GM23248 (cell line): ENCODE measurements at regions not wholly inside any gene's neighbourhood (a gene's known extent, or its start where the extent isn't known, plus 50 kb on each side); places are given as distances from the start of the nearest gene placed in this dataset.

Experiments used
- DNase-seq: peaks from one replicate; pipeline ENCODE4 v3.0.0-alpha.2; 2015
- H2AFZ ChIP-seq: fragments of 200-600 bp; sonication (generic); 2 replicates; pipeline ENCODE4 v1.6.1; 2016; ENCODE audit warnings: antibody characterized with exemption
- H3F3A ChIP-seq: fragments of 200-600 bp; sonication (generic); 2 replicates; pipeline ENCODE4 v1.6.1; 2016; ENCODE audit warnings: mild to moderate bottlenecking, antibody characterized with exemption, mixed run types; ENCODE audit not compliant: insufficient read depth
- H3K27ac ChIP-seq: fragments of 200-600 bp; sonication (generic); 2 replicates; pipeline ENCODE4 v1.5.1; 2016; ENCODE audit warnings: mild to moderate bottlenecking
- H3K27me3 ChIP-seq: fragments of 200-600 bp; sonication (generic); replicated peaks from 2 replicates; pipeline ENCODE4 v1.6.1; 2016; ENCODE audit warnings: mild to moderate bottlenecking; ENCODE audit not compliant: insufficient read depth
- H3K36me3 ChIP-seq: fragments of 200-600 bp; sonication (generic); 2 replicates; pipeline ENCODE4 v1.6.1; 2016; ENCODE audit warnings: low read depth, mild to moderate bottlenecking
- H3K4me1 ChIP-seq: fragments of 200-600 bp; sonication (generic); 2 replicates; pipeline ENCODE4 v1.6.1; 2016; ENCODE audit warnings: mild to moderate bottlenecking; ENCODE audit not compliant: insufficient read depth
- H3K4me2 ChIP-seq: fragments of 200-600 bp; sonication (generic); one replicate; pipeline ENCODE4 v1.6.1; 2016; ENCODE audit warnings: mild to moderate bottlenecking; ENCODE audit not compliant: unreplicated experiment
- H3K4me3 ChIP-seq: fragments of 200-600 bp; sonication (generic); 2 replicates; pipeline ENCODE4 v1.5.1; 2016; ENCODE audit warnings: mild to moderate bottlenecking
- H3K79me2 ChIP-seq: fragments of 200-600 bp; sonication (generic); 2 replicates; pipeline ENCODE4 v1.6.1; 2016; ENCODE audit warnings: mild to moderate bottlenecking; ENCODE audit not compliant: insufficient read depth
- H3K9ac ChIP-seq: fragments of 200-600 bp; sonication (generic); 2 replicates; pipeline ENCODE4 v1.6.1; 2016; ENCODE audit warnings: mild to moderate bottlenecking
- H3K9me2 ChIP-seq: fragments of 200-600 bp; sonication (generic); 2 replicates; pipeline ENCODE4 v1.6.1; 2016; ENCODE audit warnings: mixed run types, mild to moderate bottlenecking, moderate library complexity; ENCODE audit not compliant: insufficient read depth
- H3K9me3 ChIP-seq: fragments of 200-600 bp; sonication (generic); one replicate; pipeline ENCODE4 v1.6.1; 2017; ENCODE audit warnings: low read depth
- H4K20me1 ChIP-seq: fragments of 200-600 bp; sonication (generic); 2 replicates; pipeline ENCODE4 v1.6.0; 2016; ENCODE audit not compliant: insufficient read depth
- EZH2 ChIP-seq: fragments of 200-600 bp; sonication (generic); IDR thresholded peaks from 2 replicates; pipeline ENCODE4 v1.6.1; 2018; ENCODE audit warnings: antibody characterized with exemption, mild to moderate bottlenecking; ENCODE audit not compliant: insufficient read depth, poor library complexity, severe bottlenecking
- EZH2phosphoT487 ChIP-seq: fragments of 200-600 bp; sonication (generic); IDR thresholded peaks from 2 replicates; pipeline ENCODE4 v1.6.1; 2018; ENCODE audit warnings: antibody characterized with exemption, moderate library complexity, mild to moderate bottlenecking, low read depth; ENCODE audit not compliant: insufficient read depth
- WGBS, 2 experiments: methylation state at CpG; one replicate each; pipeline ENCODE4 v1.1.6; 2015 to 2017; ENCODE audit warnings: low lambda C conversion rate in 2 of 2, low coverage in 1 of 2; ENCODE audit errors: missing lambda C conversion rate in 2 of 2; 5-methylcytosine and 5-hydroxymethylcytosine counted together
- in situ Hi-C: fragments of 300-500 bp; cut with MboI; formaldehyde crosslinking; loops from 2 replicates; pipeline ENCODE4 v1.15.0; 2020

GRCh38 chr15:62881056-62881455 is 161.5 kb upstream of the TPM1 start:
- H3K4me2 ChIP-seq, result no peak overlapping the region
- no peak overlapping the region for H3K27ac ChIP-seq
- H3K36me3 ChIP-seq, result no peaks in the 10 kb centered on the region
- H3F3A ChIP-seq, result peaks cover 21% of the 10 kb centered on the region
- H3K9me3 ChIP-seq, result no peaks in the 10 kb centered on the region
- H2AFZ ChIP-seq, result no peak overlapping the region
- DNase-seq, result no peak
- in situ Hi-C loops, result no loop called here
- TF ChIP-seq EZH2 (no peak), EZH2phosphoT487 (no peak)
- no peaks in the 10 kb centered on the region for H3K27me3 ChIP-seq
- no peaks in the 10 kb centered on the region for H3K79me2 ChIP-seq
- no peak overlapping the region for H3K4me3 ChIP-seq
- no peaks in the 10 kb centered on the region for H4K20me1 ChIP-seq
- H3K9ac ChIP-seq, result no peak overlapping the region
- H3K4me1 ChIP-seq, result peaks cover 15% of the 10 kb centered on the region
- H3K9me2 ChIP-seq, result no peaks in the 10 kb centered on the region
- 95 to 98% methylated on average over 4 of the region's 4 CpGs for WGBS, 2 experiments

DNA sequence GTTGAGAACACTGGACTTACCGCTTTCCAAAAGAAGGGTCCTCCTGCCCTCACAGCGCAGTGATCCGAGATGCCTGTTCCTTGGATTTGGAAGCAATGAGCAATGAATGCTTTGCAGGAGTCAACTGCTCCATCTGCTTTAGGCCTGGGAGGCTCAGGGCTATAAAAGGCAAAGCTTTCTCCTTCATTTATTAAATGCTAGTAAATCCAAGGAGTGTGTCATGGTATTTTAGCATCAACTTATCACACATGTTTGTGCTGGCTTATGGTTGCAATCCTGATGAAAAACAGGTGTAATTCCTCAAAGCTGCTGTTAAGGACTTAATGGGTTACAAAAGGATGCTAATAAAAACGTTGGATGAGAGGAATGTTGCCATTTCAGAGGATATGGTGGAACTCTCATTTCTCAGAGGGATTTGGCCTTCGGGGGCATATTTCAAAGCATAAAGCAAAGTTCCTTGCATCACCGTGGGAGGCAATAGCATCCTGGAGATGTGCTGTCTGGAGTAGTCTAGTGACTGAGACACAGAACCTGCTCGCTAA is 158.5 kb upstream of the TPM1 start:
- peaks cover 50% of the 10 kb centered on the region for H3F3A ChIP-seq
- H4K20me1 ChIP-seq, result no peaks in the 10 kb centered on the region
- no peaks in the 10 kb centered on the region for H3K36me3 ChIP-seq
- no peak for TF ChIP-seq EZH2
- no peak for TF ChIP-seq EZH2phosphoT487
- H3K27me3 ChIP-seq, result no peaks in the 10 kb centered on the region
- H3K9ac ChIP-seq, result no peak overlapping the region
- no peaks in the 10 kb centered on the region for H3K9me2 ChIP-seq
- H3K9me3 ChIP-seq, result no peaks in the 10 kb centered on the region
- H3K4me1 ChIP-seq, result peaks cover 44% of the 10 kb centered on the region
- H2AFZ ChIP-seq, result no peak overlapping the region
- in situ Hi-C loops, result no loop called here
- peak; percentile 61 for DNase-seq
- WGBS, 2 experiments, result 28 to 36% methylated on average over 7 of the region's 7 CpGs
- no peaks in the 10 kb centered on the region for H3K79me2 ChIP-seq
- no peak overlapping the region for H3K27ac ChIP-seq
- H3K4me2 ChIP-seq, result peak overlapping the region; percentile 32
- H3K4me3 ChIP-seq, result no peak overlapping the region

DNA sequence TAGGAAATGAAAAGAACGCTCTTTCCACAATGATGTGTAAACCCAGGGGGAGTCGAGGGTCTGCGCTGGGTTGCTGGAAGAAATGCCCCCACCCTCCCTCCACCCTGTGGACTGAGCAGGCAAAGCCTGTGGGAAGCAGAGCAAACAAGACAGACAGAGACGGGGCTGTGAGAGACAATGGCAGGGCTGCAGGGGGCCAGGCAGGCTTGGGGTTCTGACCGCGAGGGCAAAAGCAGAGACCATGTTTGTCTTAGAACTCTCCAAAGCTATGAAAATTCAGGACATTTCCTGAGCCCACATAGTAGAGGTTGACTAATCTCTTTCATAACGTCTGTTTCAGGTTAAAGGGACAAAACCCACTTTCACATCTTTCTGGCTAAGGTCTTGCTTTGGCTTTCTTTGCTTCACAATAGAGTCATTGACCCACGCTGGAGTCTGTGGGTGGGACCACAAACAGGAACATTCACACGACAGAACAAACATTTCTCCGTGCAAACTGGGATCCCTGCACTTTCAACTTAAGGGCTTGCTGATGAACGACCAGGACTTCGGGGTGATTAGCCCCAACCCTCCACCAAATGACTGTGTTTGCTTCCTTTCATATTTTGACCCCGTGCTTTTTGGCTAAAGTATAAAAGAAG is 156.0 kb upstream of the TPM1 start:
- Histone ChIP-seq H3K36me3 (no peaks in the 10 kb centered on the region), H3K9me2 (no peaks in the 10 kb centered on the region), H3K9ac (peak overlapping the region; percentile 49), H3K4me3 (peak overlapping the region; percentile 60), H3K9me3 (no peaks in the 10 kb centered on the region), H3K79me2 (no peaks in the 10 kb centered on the region), H3K4me2 (peak overlapping the region; percentile 79), H3K27ac (peak overlapping the region; percentile 69), H3K4me1 (peaks cover 60% of the 10 kb centered on the region), H4K20me1 (no peaks in the 10 kb centered on the region), H3F3A (peaks cover 62% of the 10 kb centered on the region), H2AFZ (peak overlapping the region; percentile 57), H3K27me3 (no peaks in the 10 kb centered on the region)
- peak; percentile 79 for DNase-seq
- 23 to 25% methylated on average over 12 to 13 of the region's 13 CpGs for WGBS, 2 experiments
- in situ Hi-C loops, result no loop called here
- TF ChIP-seq EZH2phosphoT487, result no peak
- no peak for TF ChIP-seq EZH2

GRCh38 chr15:62887113-62887570 is 155.4 kb upstream of the TPM1 start:
- in situ Hi-C loops, result no loop called here

More at GRCh38 chr15:62887113-62887570, 155.4 kb upstream of the TPM1 start:
- Histone ChIP-seq H3K36me3 (no peaks in the 10 kb centered on the region), H3K4me1 (peaks cover 60% of the 10 kb centered on the region), H3K27me3 (no peaks in the 10 kb centered on the region), H3K9me3 (no peaks in the 10 kb centered on the region), H3K79me2 (no peaks in the 10 kb centered on the region), H3K9ac (peak overlapping the region; percentile 49), H2AFZ (peak overlapping the region; percentile 57), H3K4me3 (peak overlapping the region; percentile 60), H3K4me2 (peak overlapping the region; percentile 79), H3F3A (peaks cover 62% of the 10 kb centered on the region), H3K9me2 (no peaks in the 10 kb centered on the region), H3K27ac (peak overlapping the region; percentile 69), H4K20me1 (no peaks in the 10 kb centered on the region)
- DNase-seq, result peak; percentile 63
- 26 to 27% methylated on average over 7 of the region's 7 CpGs for WGBS, 2 experiments
- TF ChIP-seq EZH2phosphoT487, result no peak
